Naive B cell (primary cell): ENCODE measurements at regions not wholly inside any gene's neighbourhood (a gene's known extent, or its start where the extent isn't known, plus 50 kb on each side); places are given as distances from the start of the nearest gene placed in this dataset.

Experiments used
- ATAC-seq, 2 donors: fragments of 150-1000 bp; cut with Tn5 transposase; 2 replicates each; pipeline ENCODE4 v1.10.0; 2021; ENCODE audit warnings: low read depth in 2 of 2, mild to moderate bottlenecking in 2 of 2, moderate library complexity in 2 of 2
- DNase-seq: peaks from one replicate; pipeline ENCODE4 v3.0.0; 2022
- H3K27ac Mint-ChIP-seq, 6 donors: one replicate each; pipeline ENCODE4 v1.8.0; 2020 to 2022; ENCODE audit warnings: mild to moderate bottlenecking in 6 of 6, mixed read lengths in 6 of 6, moderate library complexity in 5 of 6, inconsistent platforms in 2 of 6
- H3K27me3 Mint-ChIP-seq, 3 donors: one replicate each; pipeline ENCODE4 v1.8.0; 2021 to 2022; ENCODE audit warnings: mixed read lengths in 3 of 3, mild to moderate bottlenecking in 1 of 3
- H3K36me3 Mint-ChIP-seq, 2 donors: one replicate each; pipeline ENCODE4 v1.8.0; 2020 to 2022; ENCODE audit warnings: mixed read lengths in 2 of 2, inconsistent platforms in 1 of 2, mild to moderate bottlenecking in 1 of 2
- H3K4me1 Mint-ChIP-seq, 3 donors: one replicate each; pipeline ENCODE4 v1.8.0; 2020 to 2022; ENCODE audit warnings: mixed read lengths in 3 of 3, inconsistent platforms in 1 of 3, mild to moderate bottlenecking in 1 of 3, moderate library complexity in 1 of 3
- H3K4me3 Mint-ChIP-seq, 8 donors: one replicate each; pipeline ENCODE4 v1.8.0; 2020 to 2022; ENCODE audit warnings: mild to moderate bottlenecking in 8 of 8, mixed read lengths in 8 of 8, moderate library complexity in 8 of 8, inconsistent platforms in 2 of 8
- H3K9me3 Mint-ChIP-seq, 7 donors: one replicate each; pipeline ENCODE4 v1.8.0; 2020 to 2022; ENCODE audit warnings: mixed read lengths in 7 of 7, mild to moderate bottlenecking in 5 of 7, inconsistent platforms in 2 of 7, moderate library complexity in 1 of 7

- DNase-seq = no peak
- no peaks in the 10 kb centered on the region for H3K36me3 Mint-ChIP-seq
- H3K9me3 Mint-ChIP-seq = peaks cover 0 to 25% (median 4%) of the 10 kb centered on the region in 7 donors
- no peak overlapping the region for H3K27ac Mint-ChIP-seq
- H3K4me1 Mint-ChIP-seq = no peaks in the 10 kb centered on the region
- H3K4me3 Mint-ChIP-seq = no peak overlapping the region
- ATAC-seq = no peak
- H3K27me3 Mint-ChIP-seq = no peaks in the 10 kb centered on the region
Measured at GRCh38 chrX:112577146-112577545, 102.6 kb downstream of the LHFPL1 start.

- Mint-ChIP-seq H3K27me3 (no peaks in the 10 kb centered on the region), H3K36me3 (peaks cover 0 to 3% of the 10 kb centered on the region in 2 donors), H3K27ac (no peak overlapping the region), H3K4me1 (no peaks in the 10 kb centered on the region), H3K9me3 (peaks cover under 1 to 7% (median 4%) of the 10 kb centered on the region in 7 donors), H3K4me3 (no peak overlapping the region)
- ATAC-seq (no peak), DNase-seq (no peak)
Measured at GRCh38 chrX:112571388-112571787, 108.3 kb downstream of the LHFPL1 start.

GRCh38 chrX:112555831-112556230 lies 123.9 kb downstream of the LHFPL1 start:
- H3K4me3 Mint-ChIP-seq = no peak overlapping the region
- DNase-seq = no peak
- H3K27me3 Mint-ChIP-seq = peaks cover 0 to 16% (median 0%) of the 10 kb centered on the region in 3 donors
- no peaks in the 10 kb centered on the region for H3K36me3 Mint-ChIP-seq
- H3K4me1 Mint-ChIP-seq = no peaks in the 10 kb centered on the region
- no peak overlapping the region for H3K27ac Mint-ChIP-seq
- no peak for ATAC-seq
- H3K9me3 Mint-ChIP-seq = peaks cover 0 to 4% (median 0%) of the 10 kb centered on the region in 7 donors

- ATAC-seq (no peak), DNase-seq (no peak)
- H3K36me3 Mint-ChIP-seq = no peaks in the 10 kb centered on the region
- no peak overlapping the region for H3K4me3 Mint-ChIP-seq
- no peaks in the 10 kb centered on the region for H3K4me1 Mint-ChIP-seq
- no peak overlapping the region for H3K27ac Mint-ChIP-seq
- peaks cover 0 to 7% (median 3%) of the 10 kb centered on the region in 7 donors for H3K9me3 Mint-ChIP-seq
- H3K27me3 Mint-ChIP-seq = no peaks in the 10 kb centered on the region
Measured at GRCh38 chrX:112545051-112545450, 134.7 kb downstream of the LHFPL1 start.

- no peaks in the 10 kb centered on the region for H3K36me3 Mint-ChIP-seq
- H3K4me3 Mint-ChIP-seq = no peak overlapping the region
- DNase-seq (no peak), ATAC-seq (no peak)
- peaks cover 0 to 12% (median 4%) of the 10 kb centered on the region in 7 donors for H3K9me3 Mint-ChIP-seq
- no peaks in the 10 kb centered on the region for H3K27me3 Mint-ChIP-seq
- H3K27ac Mint-ChIP-seq = no peak overlapping the region
- H3K4me1 Mint-ChIP-seq = no peaks in the 10 kb centered on the region
Measured at GRCh38 chrX:112536544-112536943, 143.2 kb downstream of the LHFPL1 start.

GRCh38 chrX:112527903-112528302 lies 151.8 kb downstream of the LHFPL1 start:
- no peak for DNase-seq
- Mint-ChIP-seq H3K27me3 (no peaks in the 10 kb centered on the region), H3K4me3 (no peak overlapping the region), H3K27ac (no peak overlapping the region), H3K9me3 (peaks cover 0 to 11% (median 8%) of the 10 kb centered on the region in 7 donors), H3K36me3 (no peaks in the 10 kb centered on the region), H3K4me1 (no peaks in the 10 kb centered on the region)
- no peak for ATAC-seq

- Mint-ChIP-seq H3K27me3 (no peaks in the 10 kb centered on the region), H3K4me1 (no peaks in the 10 kb centered on the region), H3K4me3 (no peak overlapping the region), H3K27ac (no peak overlapping the region), H3K36me3 (no peaks in the 10 kb centered on the region), H3K9me3 (peaks cover 0 to 19% (median 8%) of the 10 kb centered on the region in 7 donors)
- ATAC-seq (no peak), DNase-seq (no peak)
Measured at GRCh38 chrX:112521676-112522075, 158.1 kb downstream of the LHFPL1 start.

GRCh38 chrX:112520124-112520523 lies 159.6 kb downstream of the LHFPL1 start:
- Mint-ChIP-seq H3K27me3 (peaks cover 0 to under 1% (median 0%) of the 10 kb centered on the region in 3 donors), H3K36me3 (peaks cover 0 to 1% of the 10 kb centered on the region in 2 donors), H3K4me3 (no peak overlapping the region), H3K27ac (no peak overlapping the region), H3K4me1 (no peaks in the 10 kb centered on the region), H3K9me3 (peaks cover 2 to 20% (median 6%) of the 10 kb centered on the region in 7 donors)
- ATAC-seq (no peak), DNase-seq (no peak)

- peaks cover 0 to 3% (median 0%) of the 10 kb centered on the region in 3 donors for H3K27me3 Mint-ChIP-seq
- ATAC-seq = no peak
Measured at GRCh38 chrX:112513154-112513553, 166.6 kb downstream of the LHFPL1 start.

GRCh38 chrX:112512509-112512908 lies 167.2 kb downstream of the LHFPL1 start:
- no peak overlapping the region for H3K27ac Mint-ChIP-seq
- H3K9me3 Mint-ChIP-seq = peaks cover 9 to 53% (median 20%) of the 10 kb centered on the region in 7 donors
- DNase-seq (no peak), ATAC-seq (no peak)
- no peak overlapping the region for H3K4me3 Mint-ChIP-seq
- peaks cover 0 to 9% of the 10 kb centered on the region in 2 donors for H3K36me3 Mint-ChIP-seq
- H3K4me1 Mint-ChIP-seq = no peaks in the 10 kb centered on the region
- H3K27me3 Mint-ChIP-seq = peaks cover 0 to 3% (median 0%) of the 10 kb centered on the region in 3 donors

More at GRCh38 chrX:112513154-112513553, 166.6 kb downstream of the LHFPL1 start:
- Mint-ChIP-seq H3K36me3 (peaks cover 0 to 9% of the 10 kb centered on the region in 2 donors), H3K27ac (no peak overlapping the region), H3K9me3 (peaks cover 9 to 52% (median 20%) of the 10 kb centered on the region in 7 donors), H3K4me1 (no peaks in the 10 kb centered on the region), H3K4me3 (no peak overlapping the region)
- DNase-seq = no peak

GRCh38 chrX:112510629-112511028 lies 169.1 kb downstream of the LHFPL1 start:
- H3K9me3 Mint-ChIP-seq = peaks cover 9 to 48% (median 20%) of the 10 kb centered on the region in 7 donors
- no peak for ATAC-seq

GRCh38 chrX:112477653-112478052 lies 202.1 kb downstream of the LHFPL1 start:
- Mint-ChIP-seq H3K36me3 (no peaks in the 10 kb centered on the region), H3K9me3 (peaks cover 0 to 23% (median 7%) of the 10 kb centered on the region in 7 donors), H3K4me1 (no peaks in the 10 kb centered on the region), H3K27ac (no peak overlapping the region), H3K4me3 (no peak overlapping the region), H3K27me3 (no peaks in the 10 kb centered on the region)
- DNase-seq (no peak), ATAC-seq (no peak)

More at GRCh38 chrX:112510629-112511028, 169.1 kb downstream of the LHFPL1 start:
- Mint-ChIP-seq H3K4me3 (no peak overlapping the region), H3K4me1 (no peaks in the 10 kb centered on the region), H3K27me3 (peaks cover 0 to 3% (median 0%) of the 10 kb centered on the region in 3 donors), H3K36me3 (peaks cover 0 to 9% of the 10 kb centered on the region in 2 donors), H3K27ac (no peak overlapping the region)
- no peak for DNase-seq

- Mint-ChIP-seq H3K4me1 (no peaks in the 10 kb centered on the region), H3K9me3 (peaks cover 0 to 11% (median 2%) of the 10 kb centered on the region in 7 donors), H3K27me3 (no peaks in the 10 kb centered on the region), H3K4me3 (no peak overlapping the region), H3K36me3 (no peaks in the 10 kb centered on the region), H3K27ac (no peak overlapping the region)
- ATAC-seq = no peak
- DNase-seq = no peak
Measured at GRCh38 chrX:112473654-112474053, 206.1 kb downstream of the LHFPL1 start.

GRCh38 chrX:112470551-112470950 lies 209.2 kb downstream of the LHFPL1 start:
- DNase-seq = no peak
- H3K27ac Mint-ChIP-seq = no peak overlapping the region
- peaks cover 0 to 5% (median 0%) of the 10 kb centered on the region in 7 donors for H3K9me3 Mint-ChIP-seq
- H3K4me3 Mint-ChIP-seq = no peak overlapping the region
- no peak for ATAC-seq
- H3K27me3 Mint-ChIP-seq = no peaks in the 10 kb centered on the region
- no peaks in the 10 kb centered on the region for H3K4me1 Mint-ChIP-seq
- H3K36me3 Mint-ChIP-seq = no peaks in the 10 kb centered on the region
